KMS-11 (cell line): ENCODE measurements at regions not wholly inside any gene's neighbourhood (a gene's known extent, or its start where the extent isn't known, plus 50 kb on each side); places are given as distances from the start of the nearest gene placed in this dataset.

Experiments
- H2AFZ ChIP-seq: fragments of 200-600 bp; sonication (generic); 2 replicates; pipeline ENCODE4 v1.6.1; 2016; ENCODE audit warnings: antibody characterized with exemption, mixed run types, low read depth
- H3K27ac ChIP-seq: fragments of 200-600 bp; sonication (generic); 2 replicates; pipeline ENCODE4 v1.6.1; 2016; ENCODE audit warnings: mild to moderate bottlenecking, mixed run types
- H3K27me3 ChIP-seq: fragments of 200-600 bp; sonication (generic); 2 replicates; pipeline ENCODE4 v1.6.1; 2017; ENCODE audit warnings: mild to moderate bottlenecking, low read depth, mixed run types, moderate library complexity; ENCODE audit not compliant: insufficient read depth
- H3K36me3 ChIP-seq: fragments of 200-600 bp; sonication (generic); 2 replicates; pipeline ENCODE4 v1.6.1; 2017; ENCODE audit warnings: mild to moderate bottlenecking, mixed run types; ENCODE audit not compliant: insufficient read depth
- H3K4me1 ChIP-seq: fragments of 200-600 bp; sonication (generic); 2 replicates; pipeline ENCODE4 v1.6.1; 2016; ENCODE audit warnings: mild to moderate bottlenecking, low read depth, mixed run types; ENCODE audit not compliant: poor library complexity, severe bottlenecking
- H3K4me2 ChIP-seq: fragments of 200-600 bp; sonication (generic); 2 replicates; pipeline ENCODE4 v1.7.0; 2016; ENCODE audit warnings: mild to moderate bottlenecking, mixed run types
- H3K4me3 ChIP-seq: fragments of 200-600 bp; sonication (generic); IDR thresholded peaks from 2 replicates; pipeline ENCODE4 v1.6.1; 2017; ENCODE audit warnings: low read depth, low read length, mixed read lengths; ENCODE audit not compliant: insufficient read depth
- H3K79me2 ChIP-seq: fragments of 200-600 bp; sonication (generic); 2 replicates; pipeline ENCODE4 v1.6.1; 2016; ENCODE audit warnings: low read depth, mixed run types; ENCODE audit not compliant: insufficient read depth
- H3K9ac ChIP-seq: fragments of 200-600 bp; sonication (generic); 2 replicates; pipeline ENCODE4 v1.6.1; 2016; ENCODE audit warnings: mild to moderate bottlenecking, mixed run types
- H4K20me1 ChIP-seq: fragments of 200-600 bp; sonication (generic); 2 replicates; pipeline ENCODE4 v1.6.1; 2016; ENCODE audit warnings: mild to moderate bottlenecking, mixed run types; ENCODE audit not compliant: insufficient read depth
- CTCF ChIP-seq: fragments of 200-600 bp; sonication (generic); conservative IDR thresholded peaks from 2 replicates; pipeline ENCODE4 v1.6.1; 2017; ENCODE audit warnings: low read depth, mild to moderate bottlenecking, antibody characterized with exemption, low read length, moderate library complexity, mixed read lengths

GRCh38 chr3:95627697-95628096, 1186.7 kb upstream of the EPHA6 start:
- no peaks in the 10 kb centered on the region for H3K27me3 ChIP-seq
- TF ChIP-seq CTCF: no peak
- no peaks in the 10 kb centered on the region for H3K36me3 ChIP-seq
- H3K4me3 ChIP-seq: no peak overlapping the region
- no peaks in the 10 kb centered on the region for H3K4me1 ChIP-seq
- no peak overlapping the region for H3K27ac ChIP-seq
- no peaks in the 10 kb centered on the region for H3K79me2 ChIP-seq
- H3K4me2 ChIP-seq: no peak overlapping the region
- no peak overlapping the region for H2AFZ ChIP-seq
- H4K20me1 ChIP-seq: no peaks in the 10 kb centered on the region
- H3K9ac ChIP-seq: no peak overlapping the region

GRCh38 chr3:95629802-95630201, 1184.6 kb upstream of the EPHA6 start:
- no peak overlapping the region for H2AFZ ChIP-seq
- H3K79me2 ChIP-seq: no peaks in the 10 kb centered on the region
- H4K20me1 ChIP-seq: no peaks in the 10 kb centered on the region
- H3K9ac ChIP-seq: no peak overlapping the region
- no peaks in the 10 kb centered on the region for H3K4me1 ChIP-seq
- no peaks in the 10 kb centered on the region for H3K27me3 ChIP-seq
- no peak overlapping the region for H3K4me3 ChIP-seq
- H3K27ac ChIP-seq: no peak overlapping the region
- TF ChIP-seq CTCF: no peak
- no peak overlapping the region for H3K4me2 ChIP-seq
- H3K36me3 ChIP-seq: no peaks in the 10 kb centered on the region

GRCh38 chr3:95645291-95645690, 1169.1 kb upstream of the EPHA6 start:
- no peak for TF ChIP-seq CTCF
- Histone ChIP-seq H2AFZ (no peak overlapping the region), H3K4me1 (no peaks in the 10 kb centered on the region), H3K36me3 (no peaks in the 10 kb centered on the region), H3K27me3 (no peaks in the 10 kb centered on the region), H3K27ac (no peak overlapping the region), H4K20me1 (no peaks in the 10 kb centered on the region), H3K4me3 (no peak overlapping the region), H3K79me2 (no peaks in the 10 kb centered on the region), H3K9ac (no peak overlapping the region), H3K4me2 (no peak overlapping the region)

- Histone ChIP-seq H4K20me1 (no peaks in the 10 kb centered on the region), H3K4me1 (no peaks in the 10 kb centered on the region), H3K27ac (no peak overlapping the region), H3K36me3 (no peaks in the 10 kb centered on the region), H3K27me3 (no peaks in the 10 kb centered on the region), H3K4me3 (no peak overlapping the region), H3K4me2 (no peak overlapping the region), H3K9ac (no peak overlapping the region), H3K79me2 (no peaks in the 10 kb centered on the region), H2AFZ (no peak overlapping the region)
- no peak for TF ChIP-seq CTCF
Measured at GRCh38 chr3:95654570-95655362, 1159.6 kb upstream of the EPHA6 start.
